Vagina (tissue), 2 donors: ENCODE measurements at regions not wholly inside any gene's neighbourhood (a gene's known extent, or its start where the extent isn't known, plus 50 kb on each side); places are given as distances from the start of the nearest gene placed in this dataset.

Experiments
- CTCF ChIP-seq, 3 experiments: fragments of 450-650 bp in 2 of 3; fragments of 200-600 bp in 1 of 3; sonication (generic) in 1 of 3; IDR thresholded peaks; one replicate each; pipeline ENCODE4 v1.5.1; 2017 to 2019; ENCODE audit warnings: antibody characterized with exemption in 3 of 3, mild to moderate bottlenecking in 2 of 3, moderate library complexity in 2 of 3
- POLR2A ChIP-seq, 2 donors: fragments of 450-650 bp; IDR thresholded peaks; one replicate each; pipeline ENCODE4 v1.6.1; 2017; ENCODE audit warnings: antibody characterized with exemption in 2 of 2, mild to moderate bottlenecking in 2 of 2, moderate library complexity in 2 of 2

- TF ChIP-seq CTCF (IDR thresholded peaks at IDR 0.05) (no peak), POLR2A (IDR thresholded peaks at IDR 0.05) (no peak)
Measured at GRCh38 chr14:94935706-94936300, 165.9 kb upstream of the GSC start.
